ENCODE measurements at regions not wholly inside any gene's neighbourhood (a gene's known extent, or its start where the extent isn't known, plus 50 kb on each side); places are given as distances from the start of the nearest gene placed in this dataset.

GRCh38 chr11:80390505-80390904, 949.7 kb upstream of the TENM4 start:
- intact Hi-C loops (cut with micrococcal nuclease; ENCODE audit: unreplicated experiment) = no loop called here
- BruUV-seq (replicated peaks) = no TSS peak
- CTCF ChIA-PET = no interaction called here

DNA sequence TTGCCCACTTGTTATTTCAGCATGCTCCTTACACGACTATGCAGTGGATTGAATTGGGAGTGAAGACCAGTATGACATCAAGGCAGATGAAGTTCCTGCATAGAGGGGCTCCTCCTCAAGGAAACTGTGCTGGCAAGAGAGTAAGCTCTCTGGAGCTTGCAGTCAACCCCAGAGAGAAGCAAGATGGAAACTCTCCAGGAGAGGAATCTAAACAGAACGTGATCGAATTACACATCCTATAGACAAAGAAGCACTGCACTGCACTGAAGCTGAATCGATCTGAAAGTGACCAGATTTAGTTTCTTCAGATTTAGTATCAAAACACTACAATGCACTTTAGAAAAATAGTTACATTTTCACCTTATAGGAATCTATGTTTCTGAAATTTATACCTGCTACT, 947.7 kb upstream of the TENM4 start:
- no peak overlapping the region for H3K27ac ChIP-seq (ENCODE audit: low read length)
- H3K9me3 ChIP-seq (ENCODE audit: control insufficient read depth, insufficient read depth, low read depth, low read length) = no peaks in the 10 kb centered on the region
- H3K36me3 ChIP-seq (ENCODE audit: control insufficient read depth, insufficient read depth, low read length) = no peaks in the 10 kb centered on the region
- no TSS peak for BruUV-seq (replicated peaks)
- ChIA-PET POLR2A (no interaction called here), CTCF (no interaction called here)
- in situ Hi-C loops (cut with HindIII; ENCODE audit: low pct_unique_long_range_greater_than_20kb, low sequenced_read_pairs) = no loop called here
- DNase-seq (ENCODE audit: low read depth, low spot score) (no peak), ATAC-seq (no peak)
- intact Hi-C loops (cut with micrococcal nuclease; ENCODE audit: unreplicated experiment) = no loop called here
- no peaks in the 10 kb centered on the region for H3K4me1 ChIP-seq (ENCODE audit: control insufficient read depth, insufficient read depth, low read length)
- H3K27me3 ChIP-seq (ENCODE audit: control insufficient read depth, insufficient read depth, low read length) = no peaks in the 10 kb centered on the region
- no peak overlapping the region for H3K4me3 ChIP-seq (ENCODE audit: low read depth in 2 of 2, low read length in 2 of 2)
- TF ChIP-seq CTCF (IDR thresholded peaks at IDR 0.05) = no peak
- TF ChIP-seq, protein P1, sequence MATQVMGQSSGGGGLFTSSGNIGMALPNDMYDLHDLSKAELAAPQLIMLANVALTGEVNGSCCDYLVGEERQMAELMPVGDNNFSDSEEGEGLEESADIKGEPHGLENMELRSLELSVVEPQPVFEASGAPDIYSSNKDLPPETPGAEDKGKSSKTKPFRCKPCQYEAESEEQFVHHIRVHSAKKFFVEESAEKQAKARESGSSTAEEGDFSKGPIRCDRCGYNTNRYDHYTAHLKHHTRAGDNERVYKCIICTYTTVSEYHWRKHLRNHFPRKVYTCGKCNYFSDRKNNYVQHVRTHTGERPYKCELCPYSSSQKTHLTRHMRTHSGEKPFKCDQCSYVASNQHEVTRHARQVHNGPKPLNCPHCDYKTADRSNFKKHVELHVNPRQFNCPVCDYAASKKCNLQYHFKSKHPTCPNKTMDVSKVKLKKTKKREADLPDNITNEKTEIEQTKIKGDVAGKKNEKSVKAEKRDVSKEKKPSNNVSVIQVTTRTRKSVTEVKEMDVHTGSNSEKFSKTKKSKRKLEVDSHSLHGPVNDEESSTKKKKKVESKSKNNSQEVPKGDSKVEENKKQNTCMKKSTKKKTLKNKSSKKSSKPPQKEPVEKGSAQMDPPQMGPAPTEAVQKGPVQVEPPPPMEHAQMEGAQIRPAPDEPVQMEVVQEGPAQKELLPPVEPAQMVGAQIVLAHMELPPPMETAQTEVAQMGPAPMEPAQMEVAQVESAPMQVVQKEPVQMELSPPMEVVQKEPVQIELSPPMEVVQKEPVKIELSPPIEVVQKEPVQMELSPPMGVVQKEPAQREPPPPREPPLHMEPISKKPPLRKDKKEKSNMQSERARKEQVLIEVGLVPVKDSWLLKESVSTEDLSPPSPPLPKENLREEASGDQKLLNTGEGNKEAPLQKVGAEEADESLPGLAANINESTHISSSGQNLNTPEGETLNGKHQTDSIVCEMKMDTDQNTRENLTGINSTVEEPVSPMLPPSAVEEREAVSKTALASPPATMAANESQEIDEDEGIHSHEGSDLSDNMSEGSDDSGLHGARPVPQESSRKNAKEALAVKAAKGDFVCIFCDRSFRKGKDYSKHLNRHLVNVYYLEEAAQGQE (IDR thresholded peaks at IDR 0.05; ENCODE audit: insufficient read depth in 1 of 2, low read depth in 2 of 2, low read length in 1 of 2) = no peak
- no peak for TF ChIP-seq SIN3A (IDR thresholded peaks at IDR 0.05; ENCODE audit: borderline replicate concordance, insufficient read depth, low read depth, low read length)
- no peak for TF ChIP-seq POLR2AphosphoS5 (IDR thresholded peaks at IDR 0.05; ENCODE audit: low read depth, low read length)
- TF ChIP-seq TCF7L2 (IDR thresholded peaks at IDR 0.05; ENCODE audit: low read depth, low read length) = no peak

More at GRCh38 chr11:80390505-80390904, 949.7 kb upstream of the TENM4 start:
- POLR2A ChIA-PET = no interaction called here
- Histone ChIP-seq H3K36me3 (ENCODE audit: control insufficient read depth, insufficient read depth, low read length) (no peaks in the 10 kb centered on the region), H3K9me3 (ENCODE audit: control insufficient read depth, insufficient read depth, low read depth, low read length) (no peaks in the 10 kb centered on the region), H3K4me1 (ENCODE audit: control insufficient read depth, insufficient read depth, low read length) (no peaks in the 10 kb centered on the region), H3K4me3 (ENCODE audit: low read depth in 2 of 2, low read length in 2 of 2) (no peak overlapping the region), H3K27ac (ENCODE audit: low read length) (no peak overlapping the region), H3K27me3 (ENCODE audit: control insufficient read depth, insufficient read depth, low read length) (no peaks in the 10 kb centered on the region)
- DNase-seq (ENCODE audit: low read depth, low spot score) = no peak
- ATAC-seq = no peak
- TF ChIP-seq, protein P1 (IDR thresholded peaks at IDR 0.05; ENCODE audit: insufficient read depth in 1 of 2, low read depth in 2 of 2, low read length in 1 of 2) = no peak
- no peak for TF ChIP-seq TCF7L2 (IDR thresholded peaks at IDR 0.05; ENCODE audit: low read depth, low read length)
- TF ChIP-seq POLR2AphosphoS5 (IDR thresholded peaks at IDR 0.05; ENCODE audit: low read depth, low read length) = no peak
- TF ChIP-seq SIN3A (IDR thresholded peaks at IDR 0.05; ENCODE audit: borderline replicate concordance, insufficient read depth, low read depth, low read length) = no peak
- no peak for TF ChIP-seq CTCF (IDR thresholded peaks at IDR 0.05)
- in situ Hi-C loops (cut with HindIII; ENCODE audit: low pct_unique_long_range_greater_than_20kb, low sequenced_read_pairs) = no loop called here

Data from Panc1 (cell line).